ENCODE measurements at regions not wholly inside any gene's neighbourhood (a gene's known extent, or its start where the extent isn't known, plus 50 kb on each side); places are given as distances from the start of the nearest gene placed in this dataset.

DNA sequence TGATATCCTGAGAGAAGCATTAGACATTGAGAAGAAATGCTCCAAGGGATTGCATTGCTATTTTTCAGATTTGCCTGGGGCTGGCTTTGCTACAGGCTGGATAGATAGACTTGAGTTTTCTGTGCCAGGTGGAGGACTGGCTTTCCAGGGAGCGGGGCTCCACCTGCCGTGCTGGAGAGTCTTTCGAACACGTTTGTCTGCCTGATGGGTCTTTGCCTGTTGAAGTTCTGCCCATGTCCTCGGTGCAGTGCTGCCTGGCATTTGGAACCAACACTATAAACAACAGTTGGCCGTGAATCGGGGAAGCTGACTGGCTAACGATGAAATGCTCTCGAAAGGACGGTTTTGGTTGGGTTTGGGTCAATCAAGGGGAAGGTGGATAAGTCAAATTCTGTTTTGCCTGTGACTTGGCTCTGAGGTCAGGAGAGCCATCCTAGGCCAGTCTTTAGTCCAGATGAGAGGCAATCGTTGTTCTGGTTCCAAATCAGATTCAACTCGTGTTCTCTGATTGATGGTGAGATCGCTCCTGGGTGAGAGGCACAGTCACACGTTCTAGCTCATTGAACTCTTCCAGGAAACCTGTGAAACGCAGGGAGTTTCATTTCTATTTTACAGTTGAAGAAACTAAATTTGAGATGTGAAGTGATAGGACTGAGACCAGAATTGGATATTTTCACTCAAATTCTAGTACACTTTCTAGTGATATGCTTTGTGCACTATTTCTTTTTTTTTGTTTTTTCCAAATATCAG lies 599.0 kb downstream of the TYW1 start:
- Mint-ChIP-seq H3K4me3 (no peak overlapping the region), H3K36me3 (no peaks in the 10 kb centered on the region), H3K27ac (no peak overlapping the region), H3K4me1 (ENCODE audit: low read depth in 2 of 2) (no peaks in the 10 kb centered on the region), H3K9me3 (peaks cover 8% of the 10 kb centered on the region), H3K27me3 (peaks cover 0 to 5% of the 10 kb centered on the region in 2 donors)
- no peak for ATAC-seq
- DNase-seq (ENCODE audit: low spot score), result no peak

GRCh38 chr7:67597161-67597560 lies 600.5 kb downstream of the TYW1 start:
- H3K27ac Mint-ChIP-seq, result no peak overlapping the region
- peaks cover 0 to 5% of the 10 kb centered on the region in 2 donors for H3K27me3 Mint-ChIP-seq
- ATAC-seq, result no peak
- DNase-seq (ENCODE audit: low spot score), result no peak
- peaks cover 10% of the 10 kb centered on the region for H3K9me3 Mint-ChIP-seq
- H3K4me1 Mint-ChIP-seq (ENCODE audit: low read depth in 2 of 2), result no peaks in the 10 kb centered on the region
- no peak overlapping the region for H3K4me3 Mint-ChIP-seq
- H3K36me3 Mint-ChIP-seq, result no peaks in the 10 kb centered on the region

DNA sequence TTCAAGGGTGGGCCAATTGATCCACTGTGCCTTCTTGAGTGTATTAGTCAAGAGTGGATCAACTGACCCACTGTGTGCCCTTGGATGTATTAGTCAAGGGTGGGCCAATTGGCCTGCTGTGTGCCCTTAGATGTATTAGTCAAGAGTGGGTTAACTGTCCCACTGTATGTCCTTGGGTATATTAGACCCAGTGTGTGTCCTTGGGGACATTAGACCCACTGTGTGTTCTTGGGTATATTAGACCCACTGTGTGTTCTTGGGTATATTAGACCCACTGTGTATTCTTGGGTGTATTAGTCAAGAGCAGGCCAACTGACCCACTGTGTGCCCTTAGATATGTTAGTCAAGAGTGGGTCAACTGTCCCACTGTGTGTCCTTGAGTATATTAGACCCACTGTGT lies 601.8 kb downstream of the TYW1 start:
- H3K27me3 Mint-ChIP-seq, result peaks cover 0 to 5% of the 10 kb centered on the region in 2 donors
- no peak overlapping the region for H3K4me3 Mint-ChIP-seq
- no peak overlapping the region for H3K27ac Mint-ChIP-seq
- ATAC-seq (no peak), DNase-seq (ENCODE audit: low spot score) (no peak)
- peaks cover 11% of the 10 kb centered on the region for H3K9me3 Mint-ChIP-seq
- H3K4me1 Mint-ChIP-seq (ENCODE audit: low read depth in 2 of 2), result no peaks in the 10 kb centered on the region
- no peaks in the 10 kb centered on the region for H3K36me3 Mint-ChIP-seq

- H3K27ac Mint-ChIP-seq, result no peak overlapping the region
- DNase-seq (ENCODE audit: low spot score) (no peak), ATAC-seq (no peak)
- peaks cover 11% of the 10 kb centered on the region for H3K9me3 Mint-ChIP-seq
- no peak overlapping the region for H3K4me3 Mint-ChIP-seq
- peaks cover 0 to 5% of the 10 kb centered on the region in 2 donors for H3K27me3 Mint-ChIP-seq
- no peaks in the 10 kb centered on the region for H3K36me3 Mint-ChIP-seq
- H3K4me1 Mint-ChIP-seq (ENCODE audit: low read depth in 2 of 2), result no peaks in the 10 kb centered on the region
Observed at GRCh38 chr7:67599331-67600062, 602.9 kb downstream of the TYW1 start.

DNA sequence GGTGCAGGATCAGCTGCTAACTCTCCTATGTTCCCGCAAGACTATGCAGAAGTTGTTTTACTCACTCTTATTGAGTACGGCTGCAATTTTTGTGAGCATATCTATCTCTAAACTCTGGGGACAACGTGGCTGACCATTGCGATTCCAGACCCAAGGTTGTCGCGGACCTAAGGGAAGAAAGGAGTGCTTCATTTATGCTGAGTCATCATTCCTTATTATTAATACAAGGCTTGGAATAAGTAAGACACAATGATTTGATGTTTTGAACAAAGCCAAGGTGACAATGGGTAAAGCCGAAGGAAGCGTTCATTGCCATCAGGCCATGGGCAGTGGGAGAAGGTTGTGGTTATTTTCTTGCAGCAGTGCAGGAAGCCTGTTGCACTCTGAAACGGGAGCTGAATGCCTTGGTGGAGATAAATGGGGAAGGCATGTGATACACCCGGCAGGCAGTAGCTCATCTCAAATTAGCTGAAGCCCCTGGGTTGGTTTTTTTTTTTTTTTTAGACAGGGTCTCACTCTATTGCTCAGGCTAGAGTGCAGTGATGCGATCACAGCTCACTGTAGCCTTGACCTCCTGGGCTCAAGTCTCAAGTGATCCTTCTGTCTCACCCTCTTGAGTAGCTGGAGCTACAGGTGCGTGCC lies 605.7 kb downstream of the TYW1 start:
- Mint-ChIP-seq H3K27me3 (peaks cover 0 to 5% of the 10 kb centered on the region in 2 donors), H3K4me1 (ENCODE audit: low read depth in 2 of 2) (no peaks in the 10 kb centered on the region), H3K4me3 (no peak overlapping the region), H3K9me3 (peaks cover 14% of the 10 kb centered on the region), H3K27ac (no peak overlapping the region), H3K36me3 (no peaks in the 10 kb centered on the region)
- no peak for DNase-seq (ENCODE audit: low spot score)
- no peak for ATAC-seq

DNA sequence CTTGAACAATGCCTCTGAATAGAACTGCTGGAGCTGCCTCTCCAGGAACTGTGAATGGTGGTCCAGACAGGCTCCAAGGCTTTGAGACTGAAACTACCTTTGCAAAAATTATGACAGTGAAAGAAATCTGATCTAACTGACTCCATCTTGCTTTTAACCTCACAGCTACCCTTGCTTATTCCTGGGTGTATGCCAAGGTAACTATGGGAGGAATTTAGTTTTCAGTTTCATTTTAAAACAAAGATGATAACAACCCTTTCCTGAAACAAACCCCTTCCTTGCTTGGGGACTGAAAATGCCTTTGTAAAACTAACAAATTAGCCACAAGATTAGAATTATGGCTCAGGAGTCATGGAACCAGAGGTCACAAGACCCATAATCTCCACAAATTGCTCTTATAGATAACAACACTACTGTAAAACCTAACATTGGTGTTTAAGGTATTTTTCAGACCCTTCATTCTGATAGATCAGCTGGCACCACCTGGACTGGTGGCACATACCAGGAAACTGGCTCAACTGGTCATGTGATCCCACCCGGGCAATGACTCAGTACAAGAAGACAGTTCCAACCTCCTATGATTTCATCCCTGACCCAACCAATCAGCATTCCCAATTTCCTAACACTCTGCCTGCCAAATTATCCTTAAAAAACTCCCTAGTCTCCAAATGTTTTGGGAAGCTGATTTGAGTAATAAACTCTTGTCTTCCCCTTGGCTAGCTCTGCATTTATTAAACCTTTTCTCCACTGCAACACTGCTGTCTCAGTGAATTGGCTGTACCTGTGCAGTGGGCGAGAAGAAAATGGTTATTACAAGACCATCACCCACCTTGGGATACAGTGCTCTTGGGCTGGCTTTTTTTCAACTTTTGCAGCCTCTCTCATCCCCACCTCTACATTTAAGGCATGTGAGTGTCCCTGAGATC lies 608.1 kb downstream of the TYW1 start:
- Mint-ChIP-seq H3K27ac (no peak overlapping the region), H3K36me3 (no peaks in the 10 kb centered on the region), H3K9me3 (peaks cover 13% of the 10 kb centered on the region), H3K4me3 (no peak overlapping the region), H3K27me3 (peaks cover 0 to 5% of the 10 kb centered on the region in 2 donors), H3K4me1 (ENCODE audit: low read depth in 2 of 2) (no peaks in the 10 kb centered on the region)
- DNase-seq (ENCODE audit: low spot score) (no peak), ATAC-seq (no peak)

DNA sequence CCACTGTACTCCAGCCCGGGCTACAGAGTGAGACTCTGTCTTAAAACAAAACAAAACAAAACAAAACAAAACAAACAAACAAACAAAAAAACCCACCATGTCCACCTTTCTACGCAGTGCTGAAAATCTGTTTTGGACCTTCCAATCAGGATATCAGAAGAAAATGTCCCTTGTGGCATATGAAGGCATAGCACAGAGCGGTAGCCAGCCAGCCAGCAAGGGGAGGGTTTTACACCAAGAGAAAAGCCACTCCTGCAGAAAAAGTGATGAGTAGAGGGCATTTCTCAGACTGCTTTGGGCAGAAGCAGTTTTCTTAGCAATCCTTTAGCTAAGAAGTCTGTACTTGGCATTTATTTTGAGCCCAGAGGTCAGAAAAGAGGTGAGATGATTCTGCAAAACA lies 612.2 kb downstream of the TYW1 start:
- H3K27ac Mint-ChIP-seq, result no peak overlapping the region

DNA sequence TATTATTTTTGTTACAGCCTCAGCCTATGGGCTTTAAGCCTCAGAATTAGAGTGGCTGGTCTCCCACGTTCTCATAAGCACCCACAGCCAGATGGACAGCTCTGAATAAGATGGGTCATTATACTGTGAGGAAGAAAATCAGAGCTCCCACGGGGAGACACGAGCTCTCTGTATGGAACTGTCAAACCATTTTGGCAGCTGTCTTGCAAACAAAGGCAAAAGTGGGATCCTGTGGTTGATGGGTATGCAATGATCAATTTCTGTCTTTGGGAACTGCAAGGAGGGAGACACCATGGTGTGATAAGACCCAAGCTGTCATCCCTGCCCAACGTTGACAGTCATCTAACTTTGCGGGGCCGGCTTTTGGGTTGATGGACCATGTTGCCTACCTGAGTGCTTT lies 614.3 kb downstream of the TYW1 start:
- Mint-ChIP-seq H3K9me3 (peaks cover 6% of the 10 kb centered on the region), H3K4me3 (no peak overlapping the region), H3K27ac (no peak overlapping the region), H3K36me3 (no peaks in the 10 kb centered on the region), H3K27me3 (no peaks in the 10 kb centered on the region), H3K4me1 (ENCODE audit: low read depth in 2 of 2) (no peaks in the 10 kb centered on the region)
- DNase-seq (ENCODE audit: low spot score) (no peak), ATAC-seq (no peak)

More for the DNA sequence above, 612.2 kb downstream of the TYW1 start:
- DNase-seq (ENCODE audit: low spot score) (no peak), ATAC-seq (no peak)
- Mint-ChIP-seq H3K4me3 (no peak overlapping the region), H3K4me1 (ENCODE audit: low read depth in 2 of 2) (no peaks in the 10 kb centered on the region), H3K9me3 (peaks cover 8% of the 10 kb centered on the region), H3K36me3 (no peaks in the 10 kb centered on the region), H3K27me3 (no peaks in the 10 kb centered on the region)

DNA sequence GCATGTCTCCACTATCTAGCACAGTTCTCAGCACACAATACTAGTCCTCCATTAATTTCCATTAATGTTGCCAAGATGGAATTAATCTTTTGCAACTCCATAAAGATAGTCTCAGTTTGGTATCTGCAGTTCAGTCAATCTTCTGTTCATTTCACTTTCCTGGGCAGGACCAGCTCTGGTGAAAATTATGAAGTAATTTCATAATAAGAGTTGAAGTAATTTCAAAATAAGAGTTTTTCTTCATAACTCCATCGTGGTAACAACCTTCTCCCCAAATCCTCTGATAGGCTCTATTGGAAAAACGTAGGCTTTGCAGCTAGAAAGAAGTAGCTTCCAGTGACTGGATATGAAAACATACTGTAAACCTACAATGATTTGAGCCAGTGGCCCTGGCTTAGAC lies 618.2 kb downstream of the TYW1 start:
- H3K4me1 Mint-ChIP-seq (ENCODE audit: low read depth in 2 of 2), result no peaks in the 10 kb centered on the region
- H3K27me3 Mint-ChIP-seq, result peaks cover 2 to 3% of the 10 kb centered on the region in 2 donors
- ATAC-seq (no peak), DNase-seq (ENCODE audit: low spot score) (no peak)
- H3K27ac Mint-ChIP-seq, result no peak overlapping the region
- H3K36me3 Mint-ChIP-seq, result no peaks in the 10 kb centered on the region
- no peak overlapping the region for H3K4me3 Mint-ChIP-seq
- H3K9me3 Mint-ChIP-seq, result peaks cover 6% of the 10 kb centered on the region

DNA sequence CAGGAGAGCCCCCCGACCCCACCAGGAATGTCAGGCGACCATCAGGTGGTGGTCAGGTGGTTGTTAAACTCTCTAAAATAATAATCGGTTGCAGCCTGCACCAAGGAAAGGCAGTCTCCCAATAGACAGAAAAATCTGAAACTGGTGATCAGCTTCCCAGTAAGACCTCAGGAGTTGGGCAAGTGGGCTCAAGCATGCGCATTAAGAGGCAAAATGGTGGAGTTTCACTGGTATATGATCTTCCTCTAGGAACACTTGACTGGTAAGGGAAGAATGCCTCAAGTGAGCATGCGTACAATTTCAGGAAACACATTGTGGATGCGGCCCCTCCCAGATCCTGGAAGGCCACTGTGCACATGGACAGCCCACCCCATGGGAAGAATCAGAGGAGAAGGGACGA lies 619.9 kb downstream of the TYW1 start:
- H3K27ac Mint-ChIP-seq, result no peak overlapping the region
- ATAC-seq (no peak), DNase-seq (ENCODE audit: low spot score) (no peak)
- H3K27me3 Mint-ChIP-seq, result peaks cover 5 to 7% of the 10 kb centered on the region in 2 donors
- H3K36me3 Mint-ChIP-seq, result no peaks in the 10 kb centered on the region
- no peak overlapping the region for H3K4me3 Mint-ChIP-seq
- no peaks in the 10 kb centered on the region for H3K4me1 Mint-ChIP-seq (ENCODE audit: low read depth in 2 of 2)
- peaks cover 6% of the 10 kb centered on the region for H3K9me3 Mint-ChIP-seq

DNA sequence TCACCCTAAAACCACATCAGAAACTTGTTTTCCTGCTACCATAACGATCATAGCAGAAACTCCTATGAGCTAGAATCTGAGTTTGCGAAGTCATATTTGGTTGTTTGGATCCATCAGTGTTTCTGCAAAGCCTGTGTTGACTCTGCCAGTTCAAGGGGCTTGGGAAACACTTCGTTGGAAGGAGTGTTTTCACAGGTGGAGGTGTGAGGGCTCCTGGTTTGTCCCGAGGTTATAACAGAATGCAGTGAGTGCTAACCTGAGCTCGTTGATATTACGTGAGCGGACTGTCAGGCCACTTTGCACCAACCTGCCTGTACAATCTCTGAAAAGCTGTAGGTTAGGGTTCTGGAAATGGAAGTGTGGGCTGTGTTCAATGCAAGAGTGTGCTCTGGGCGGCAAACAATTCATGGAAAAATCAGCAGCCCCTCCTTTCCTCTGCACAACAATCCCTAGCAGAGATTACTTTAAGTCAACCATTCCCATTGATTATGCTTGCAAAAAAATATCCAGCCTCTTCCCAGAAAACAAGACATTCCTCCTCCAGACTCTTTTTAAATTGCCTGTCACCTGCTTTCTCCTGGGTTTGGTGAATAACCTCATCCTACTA lies 622.0 kb downstream of the TYW1 start:
- H3K27me3 Mint-ChIP-seq, result peaks cover 5 to 7% of the 10 kb centered on the region in 2 donors
- no peak overlapping the region for H3K4me3 Mint-ChIP-seq
- no peak overlapping the region for H3K27ac Mint-ChIP-seq
- peaks cover 3% of the 10 kb centered on the region for H3K9me3 Mint-ChIP-seq
- no peaks in the 10 kb centered on the region for H3K4me1 Mint-ChIP-seq (ENCODE audit: low read depth in 2 of 2)
- H3K36me3 Mint-ChIP-seq, result no peaks in the 10 kb centered on the region
- DNase-seq (ENCODE audit: low spot score), result no peak
- ATAC-seq, result no peak

DNA sequence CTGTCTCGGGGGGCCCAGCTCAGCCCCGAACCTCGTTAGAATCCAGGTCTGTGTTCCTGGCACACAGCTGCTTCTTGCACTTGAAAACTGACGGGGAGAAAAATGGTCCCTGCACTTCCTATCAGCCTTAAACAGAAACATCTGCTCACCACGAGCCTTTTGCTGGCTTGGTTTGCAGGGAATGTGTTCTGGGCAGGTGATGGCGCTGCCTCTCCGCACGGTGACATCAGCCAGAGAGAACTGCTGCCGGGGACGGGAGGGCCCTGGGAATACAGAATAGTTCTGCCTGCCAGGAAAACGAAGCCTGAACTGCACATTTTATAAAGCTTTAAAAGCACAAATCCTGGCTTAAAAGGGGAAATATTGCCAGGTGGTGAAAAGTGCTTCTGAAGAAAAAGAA lies 622.5 kb downstream of the TYW1 start:
- H3K27ac Mint-ChIP-seq, result no peak overlapping the region
- no peak for ATAC-seq
- DNase-seq (ENCODE audit: low spot score), result no peak
- peaks cover 5 to 7% of the 10 kb centered on the region in 2 donors for H3K27me3 Mint-ChIP-seq
- H3K36me3 Mint-ChIP-seq, result no peaks in the 10 kb centered on the region
- no peaks in the 10 kb centered on the region for H3K4me1 Mint-ChIP-seq (ENCODE audit: low read depth in 2 of 2)
- H3K4me3 Mint-ChIP-seq, result no peak overlapping the region
- no peaks in the 10 kb centered on the region for H3K9me3 Mint-ChIP-seq
